Activated T-cell treated with anti-CD3 and anti-CD28 coated beads, Interleukin-2, amount 50 U/mL, for 24 hours (primary cell): ENCODE measurements at regions not wholly inside any gene's neighbourhood (a gene's known extent, or its start where the extent isn't known, plus 50 kb on each side); places are given as distances from the start of the nearest gene placed in this dataset.
"Not testable (repeated sequence)": the region's sequence is repeated elsewhere in the genome, so short reads cannot be mapped to it uniquely, and the experiment has no call there.

Source experiments
- DNase-seq: peaks from one replicate; pipeline ENCODE4 v3.0.0-alpha.2; 2020
- H3K27ac Mint-ChIP-seq: 2 replicates; pipeline ENCODE4 v1.8.0; 2020; ENCODE audit warnings: mild to moderate bottlenecking, mixed read lengths
- H3K27me3 Mint-ChIP-seq: 2 replicates; pipeline ENCODE4 v1.8.0; 2020; ENCODE audit warnings: mixed read lengths
- H3K36me3 Mint-ChIP-seq: 2 replicates; pipeline ENCODE4 v1.8.0; 2020; ENCODE audit warnings: low read depth, mixed read lengths
- H3K4me1 Mint-ChIP-seq: 2 replicates; pipeline ENCODE4 v1.8.0; 2020; ENCODE audit warnings: low read depth, mixed read lengths
- H3K4me3 Mint-ChIP-seq: 2 replicates; pipeline ENCODE4 v1.8.0; 2020; ENCODE audit warnings: mild to moderate bottlenecking, moderate library complexity, mixed read lengths
- H3K9me3 Mint-ChIP-seq: 2 replicates; pipeline ENCODE4 v1.8.0; 2020; ENCODE audit warnings: mixed read lengths

GRCh38 chr12:131288765-131289695 is 335.3 kb downstream of the ADGRD1 start:
- DNase-seq, result peak; percentile 13
- H3K36me3 Mint-ChIP-seq, H3K27ac Mint-ChIP-seq, H3K4me3 Mint-ChIP-seq, H3K9me3 Mint-ChIP-seq, H3K4me1 Mint-ChIP-seq, H3K27me3 Mint-ChIP-seq: not testable (repeated sequence)

DNA sequence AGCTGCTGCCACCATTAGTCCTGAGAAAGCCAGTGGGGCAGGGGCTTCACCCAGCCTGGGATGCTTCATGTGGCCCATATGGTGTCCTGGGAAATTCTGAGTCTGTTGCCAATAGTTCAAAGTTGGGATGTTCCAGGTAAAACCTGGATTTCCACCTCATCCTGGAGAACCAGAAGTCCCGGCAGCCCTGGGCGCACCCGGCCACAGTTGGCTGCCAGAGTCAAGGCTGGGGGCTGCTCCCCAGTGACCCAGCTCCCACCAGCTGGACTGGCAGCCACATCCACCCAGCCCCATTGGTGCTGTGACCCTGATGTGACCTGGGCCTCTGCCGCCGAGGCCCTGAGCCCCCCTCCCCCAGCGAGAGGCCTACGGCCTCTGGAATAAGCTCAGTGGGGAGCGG is 336.1 kb downstream of the ADGRD1 start:
- H3K9me3 Mint-ChIP-seq, H3K4me1 Mint-ChIP-seq, H3K4me3 Mint-ChIP-seq, H3K27ac Mint-ChIP-seq, H3K36me3 Mint-ChIP-seq, H3K27me3 Mint-ChIP-seq: not testable (repeated sequence)
- DNase-seq, result peak; percentile 9

DNA sequence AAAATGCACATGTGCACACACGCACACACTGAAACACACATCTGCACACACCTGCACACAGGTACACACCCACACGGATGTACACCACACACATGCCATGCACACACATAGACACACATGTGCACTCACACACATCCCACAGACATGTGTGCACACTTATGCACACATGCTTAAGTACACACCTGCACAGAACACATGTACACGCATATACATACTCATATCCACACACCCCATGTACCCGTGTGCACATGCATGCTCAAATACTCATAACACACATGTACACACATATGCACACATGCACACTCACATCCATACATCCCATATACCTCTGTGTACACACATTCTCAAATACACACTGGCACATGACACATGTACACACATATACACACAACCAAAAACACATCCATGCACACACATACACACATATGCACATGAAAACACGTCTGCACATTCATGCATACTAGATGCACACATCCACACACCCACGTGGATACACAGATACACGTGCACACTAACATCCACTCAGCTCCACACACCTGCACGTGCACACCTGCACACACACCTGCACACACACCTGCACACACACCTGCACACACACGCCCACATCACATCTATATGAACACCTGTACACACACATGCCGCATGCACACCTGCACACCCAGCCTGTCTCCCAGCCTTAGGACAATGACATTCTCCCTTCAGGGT is 336.7 kb downstream of the ADGRD1 start:
- no peak overlapping the region for H3K27ac Mint-ChIP-seq
- peaks cover 4% of the 10 kb centered on the region for H3K27me3 Mint-ChIP-seq
- H3K4me1 Mint-ChIP-seq, result no peaks in the 10 kb centered on the region
- H3K9me3 Mint-ChIP-seq, result no peaks in the 10 kb centered on the region
- DNase-seq, result peak; percentile 19
- H3K4me3 Mint-ChIP-seq, result no peak overlapping the region
- H3K36me3 Mint-ChIP-seq, result no peaks in the 10 kb centered on the region

DNA sequence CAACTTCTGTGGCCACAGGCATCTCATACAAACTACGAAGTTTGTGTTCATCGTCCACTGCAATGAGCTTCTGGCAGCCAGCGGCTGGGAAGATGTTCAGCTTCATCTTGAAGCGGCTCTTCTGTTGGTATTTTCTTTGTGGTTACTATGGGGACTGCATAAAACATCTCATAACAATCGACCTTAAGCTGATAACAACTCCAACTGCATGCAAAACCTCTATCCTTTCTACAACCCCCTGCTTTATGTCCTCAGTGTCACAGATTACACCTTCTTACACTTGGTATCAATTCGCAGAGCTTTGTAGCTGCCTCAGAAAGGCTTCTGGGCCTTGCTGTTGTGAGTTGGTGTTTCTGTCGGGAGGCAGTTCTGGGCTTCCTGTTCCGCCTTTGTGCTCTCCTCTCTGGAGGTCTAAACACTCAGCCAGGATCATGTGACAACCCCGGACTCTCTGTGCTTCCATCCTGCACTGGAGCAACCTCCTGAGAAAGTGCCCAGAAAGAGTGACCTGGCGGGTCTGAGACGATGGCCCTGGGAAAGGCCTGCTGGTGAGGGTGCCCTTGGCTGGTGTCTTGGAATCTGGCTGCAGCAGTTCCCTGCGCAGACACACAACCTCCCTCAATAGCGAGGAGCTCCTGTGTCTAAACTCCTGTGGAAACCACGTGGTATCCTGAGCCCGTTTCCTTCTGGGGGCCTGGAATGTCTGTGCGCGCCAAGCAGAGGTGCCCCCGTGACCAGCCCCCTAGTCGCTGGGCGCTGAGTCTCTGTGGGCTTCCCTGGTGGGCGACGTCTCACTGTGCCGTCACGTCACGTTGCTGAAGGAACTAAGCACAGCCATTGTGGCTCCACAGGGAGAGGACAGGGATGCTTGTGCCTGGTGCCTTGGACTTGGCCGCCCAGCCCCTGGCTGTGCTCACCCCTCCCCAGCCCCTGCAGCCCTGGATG is 339.6 kb downstream of the ADGRD1 start:
- H3K4me1 Mint-ChIP-seq, H3K27me3 Mint-ChIP-seq, H3K4me3 Mint-ChIP-seq, H3K36me3 Mint-ChIP-seq, H3K9me3 Mint-ChIP-seq, H3K27ac Mint-ChIP-seq: not testable (repeated sequence)
- peak; percentile 15 for DNase-seq

GRCh38 chr12:131294716-131295115 is 341.0 kb downstream of the ADGRD1 start:
- H3K27me3 Mint-ChIP-seq, H3K4me3 Mint-ChIP-seq, H3K36me3 Mint-ChIP-seq, H3K9me3 Mint-ChIP-seq, H3K4me1 Mint-ChIP-seq, H3K27ac Mint-ChIP-seq, DNase-seq: not testable (repeated sequence)

GRCh38 chr12:131295117-131295516 is 341.4 kb downstream of the ADGRD1 start:
- not testable (repeated sequence) for H3K4me1 Mint-ChIP-seq, H3K36me3 Mint-ChIP-seq, H3K27me3 Mint-ChIP-seq, H3K9me3 Mint-ChIP-seq, H3K4me3 Mint-ChIP-seq, DNase-seq, H3K27ac Mint-ChIP-seq

- not testable (repeated sequence) for H3K27ac Mint-ChIP-seq, H3K4me1 Mint-ChIP-seq, H3K4me3 Mint-ChIP-seq, H3K36me3 Mint-ChIP-seq, H3K27me3 Mint-ChIP-seq, H3K9me3 Mint-ChIP-seq
- peak; percentile 20 for DNase-seq
Measured at GRCh38 chr12:131295559-131295958, 341.9 kb downstream of the ADGRD1 start.

DNA sequence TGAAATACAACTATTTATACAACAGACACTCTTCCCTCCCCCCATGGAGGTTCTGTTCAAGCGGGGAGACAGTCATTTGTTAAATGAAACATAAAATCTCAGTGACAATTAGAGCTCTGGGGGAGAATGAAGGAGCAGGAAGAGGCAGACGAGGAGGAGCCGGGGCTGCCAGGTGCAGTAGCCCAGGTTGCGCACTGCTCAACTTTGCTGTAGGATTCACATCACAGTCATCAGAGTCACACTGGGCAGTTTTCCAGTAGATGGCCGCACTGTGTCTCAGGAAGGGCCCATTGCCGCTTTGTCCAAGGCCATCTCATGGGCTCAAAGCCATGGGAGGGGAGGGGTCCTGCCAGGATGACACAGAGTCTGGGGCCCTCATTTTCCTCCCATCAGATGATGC is 342.4 kb downstream of the ADGRD1 start:
- H3K4me1 Mint-ChIP-seq, H3K4me3 Mint-ChIP-seq, H3K27ac Mint-ChIP-seq, H3K9me3 Mint-ChIP-seq, H3K27me3 Mint-ChIP-seq, DNase-seq, H3K36me3 Mint-ChIP-seq: not testable (repeated sequence)

DNA sequence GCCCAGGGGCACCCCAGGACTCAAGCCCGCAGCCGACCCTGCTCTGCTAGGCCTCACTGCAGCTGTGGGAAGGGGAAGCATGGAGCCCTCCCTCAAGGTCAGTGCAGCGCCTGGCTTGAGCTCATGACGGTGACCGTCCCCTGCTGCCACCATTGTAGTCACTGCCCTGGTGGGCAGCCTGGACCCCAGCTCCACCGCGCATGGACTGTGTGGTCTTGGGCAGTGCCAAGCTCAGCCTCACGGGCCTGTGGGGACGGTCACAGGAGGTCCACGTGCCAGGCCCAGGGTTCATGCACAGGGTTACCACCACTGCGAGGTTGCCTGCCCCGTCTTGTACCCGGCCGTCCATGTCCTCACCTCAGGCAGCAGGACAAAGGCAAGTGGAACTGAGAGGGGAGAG is 342.9 kb downstream of the ADGRD1 start:
- H3K9me3 Mint-ChIP-seq, H3K27ac Mint-ChIP-seq, H3K4me3 Mint-ChIP-seq, H3K27me3 Mint-ChIP-seq, H3K4me1 Mint-ChIP-seq, H3K36me3 Mint-ChIP-seq: not testable (repeated sequence)
- peak; percentile 25 for DNase-seq

DNA sequence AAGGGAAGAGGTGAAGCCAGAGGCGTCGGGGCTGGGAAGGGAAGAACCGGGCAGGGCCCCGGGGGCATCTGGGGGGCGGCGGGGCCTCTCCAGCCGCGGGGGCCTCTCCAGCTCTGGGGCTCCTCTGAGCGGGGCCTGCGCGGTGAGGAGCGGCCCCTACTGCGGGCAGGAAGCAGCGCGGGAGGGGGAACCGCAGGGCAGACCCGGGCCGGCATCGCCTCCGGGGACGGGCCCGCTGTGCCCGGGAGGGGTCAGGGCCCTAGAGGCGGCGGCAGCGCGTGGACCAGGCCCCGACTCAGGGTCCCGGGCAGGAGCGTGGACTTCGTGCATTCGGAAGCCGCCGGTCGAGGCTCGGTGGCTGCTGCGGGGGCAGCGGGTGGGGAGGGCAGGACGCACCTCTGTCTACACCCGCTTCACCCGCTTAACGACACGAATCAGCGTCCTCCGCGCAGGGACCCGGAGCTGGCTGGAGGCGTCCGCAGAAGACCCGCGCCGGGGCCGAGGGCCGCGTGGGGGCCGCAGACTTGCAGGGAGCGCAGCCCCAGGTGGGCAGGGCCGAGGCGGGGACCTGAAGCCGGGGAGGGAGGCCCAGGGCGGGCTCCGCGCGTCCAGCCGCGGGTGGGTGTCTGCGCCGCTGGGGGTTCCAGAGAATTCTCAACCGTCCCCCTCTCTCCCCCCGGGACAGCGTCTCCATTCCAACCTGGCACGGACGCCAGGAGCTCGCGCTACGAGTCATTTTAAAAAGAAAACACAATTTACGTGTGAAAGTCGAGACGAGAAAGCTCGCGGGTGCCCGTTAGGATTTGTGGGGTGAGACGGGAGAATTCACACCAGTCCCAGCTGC is 345.0 kb downstream of the ADGRD1 start:
- H3K27me3 Mint-ChIP-seq, H3K27ac Mint-ChIP-seq, H3K36me3 Mint-ChIP-seq, H3K9me3 Mint-ChIP-seq, H3K4me1 Mint-ChIP-seq, H3K4me3 Mint-ChIP-seq: not testable (repeated sequence)
- DNase-seq, result peak; percentile 32

- not testable (repeated sequence) for DNase-seq, H3K36me3 Mint-ChIP-seq, H3K4me1 Mint-ChIP-seq, H3K27ac Mint-ChIP-seq, H3K4me3 Mint-ChIP-seq, H3K9me3 Mint-ChIP-seq, H3K27me3 Mint-ChIP-seq
Measured at GRCh38 chr12:131299370-131299701, 345.6 kb downstream of the ADGRD1 start.

DNA sequence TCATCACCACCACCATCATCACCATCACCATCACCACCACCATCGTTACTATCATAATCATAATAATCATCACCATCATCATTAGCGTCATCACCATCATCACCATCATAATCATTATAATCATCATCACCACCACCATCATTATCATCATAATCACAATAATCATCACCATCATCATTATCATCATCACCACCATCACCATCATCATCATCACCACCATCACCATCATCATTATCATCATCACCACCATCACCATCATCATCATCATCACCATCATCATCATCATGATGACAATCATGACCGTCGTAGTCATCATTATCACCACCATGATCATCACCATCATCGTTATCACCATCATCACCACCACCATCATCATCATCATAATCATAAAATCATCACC is 349.9 kb downstream of the ADGRD1 start:
- not testable (repeated sequence) for H3K4me1 Mint-ChIP-seq, DNase-seq, H3K9me3 Mint-ChIP-seq, H3K27me3 Mint-ChIP-seq, H3K27ac Mint-ChIP-seq, H3K4me3 Mint-ChIP-seq, H3K36me3 Mint-ChIP-seq

DNA sequence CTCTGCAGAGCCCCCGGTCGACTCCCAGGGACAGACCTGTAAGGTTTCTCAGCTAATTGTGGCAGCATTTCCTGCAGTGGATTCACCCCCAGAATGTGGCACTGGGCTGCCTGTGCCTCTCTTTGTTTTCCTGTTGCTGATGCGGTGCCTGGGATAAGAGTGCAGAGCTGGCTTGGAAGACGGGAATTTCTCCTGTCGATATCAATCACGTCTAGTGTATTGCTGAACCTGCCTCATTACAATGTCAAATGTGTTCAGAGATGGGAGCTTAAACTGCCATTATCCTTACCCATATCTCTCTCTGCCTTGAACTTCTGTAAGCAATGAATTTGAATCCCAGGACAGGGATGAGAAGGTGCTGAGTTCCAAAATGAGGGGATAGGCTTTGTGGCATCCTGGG is 350.9 kb downstream of the ADGRD1 start:
- not testable (repeated sequence) for H3K4me3 Mint-ChIP-seq, H3K9me3 Mint-ChIP-seq, H3K36me3 Mint-ChIP-seq, H3K4me1 Mint-ChIP-seq, H3K27ac Mint-ChIP-seq, DNase-seq, H3K27me3 Mint-ChIP-seq

DNA sequence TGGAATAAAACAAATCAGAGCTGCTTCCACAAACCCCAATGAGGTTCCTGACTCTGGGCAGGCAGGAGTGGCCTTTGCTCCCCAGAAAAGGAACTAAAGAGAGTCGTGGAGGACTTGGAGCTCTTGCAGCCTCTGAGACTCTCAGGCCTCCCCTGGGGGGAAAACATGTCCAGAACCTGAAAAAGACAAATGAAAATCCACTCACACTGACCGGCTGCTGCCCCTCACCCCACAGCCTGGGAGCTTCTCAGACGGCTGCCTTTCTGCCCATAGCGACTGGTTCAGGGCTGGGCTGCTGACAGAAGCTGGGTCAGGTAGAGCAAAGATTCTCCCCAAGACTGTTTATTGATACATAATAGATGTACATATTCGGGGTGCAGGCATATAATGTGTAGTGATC is 356.0 kb downstream of the ADGRD1 start:
- DNase-seq, result no peak
- H3K4me3 Mint-ChIP-seq, result no peak overlapping the region
- H3K27me3 Mint-ChIP-seq, result peaks cover 21% of the 10 kb centered on the region
- H3K36me3 Mint-ChIP-seq, result no peaks in the 10 kb centered on the region
- H3K27ac Mint-ChIP-seq, result no peak overlapping the region
- peaks cover 4% of the 10 kb centered on the region for H3K4me1 Mint-ChIP-seq
- H3K9me3 Mint-ChIP-seq, result no peaks in the 10 kb centered on the region
